Trophoblast cell (in vitro differentiated cells and primary cell): ENCODE measurements at regions not wholly inside any gene's neighbourhood (a gene's known extent, or its start where the extent isn't known, plus 50 kb on each side); places are given as distances from the start of the nearest gene placed in this dataset.
"Not testable (repeated sequence)": the region's sequence is repeated elsewhere in the genome, so short reads cannot be mapped to it uniquely, and the experiment has no call there.

Experiments used
- DNase-seq, 2 donors: peaks; one replicate each; pipeline ENCODE4 v3.0.0-alpha.2; 2016
- H2AFZ ChIP-seq: 2 replicates; pipeline ENCODE4 v1.6.1; 2013; ENCODE audit warnings: low read length, moderate library complexity, mild to moderate bottlenecking; ENCODE audit not compliant: insufficient read depth, poor library complexity
- H2AK5ac ChIP-seq: 2 replicates; pipeline ENCODE4 v1.6.1; 2013; ENCODE audit warnings: mild to moderate bottlenecking, low read length
- H2BK120ac ChIP-seq: 2 replicates; pipeline ENCODE4 v1.6.1; 2013; ENCODE audit warnings: low read length, mild to moderate bottlenecking, moderate library complexity; ENCODE audit not compliant: insufficient read depth, poor library complexity
- H2BK12ac ChIP-seq: 2 replicates; pipeline ENCODE4 v1.6.1; 2013; ENCODE audit warnings: mild to moderate bottlenecking, low read length, moderate library complexity
- H2BK5ac ChIP-seq: 2 replicates; pipeline ENCODE4 v1.6.1; 2013; ENCODE audit warnings: low read length, low read depth, moderate library complexity, mild to moderate bottlenecking; ENCODE audit not compliant: poor library complexity
- H3K14ac ChIP-seq: 2 replicates; pipeline ENCODE4 v1.6.1; 2013; ENCODE audit warnings: mild to moderate bottlenecking, low read length
- H3K18ac ChIP-seq: 2 replicates; pipeline ENCODE4 v1.6.1; 2013; ENCODE audit warnings: mild to moderate bottlenecking, low read length
- H3K23ac ChIP-seq: 2 replicates; pipeline ENCODE4 v1.6.1; 2013; ENCODE audit warnings: low read length
- H3K27ac ChIP-seq: 2 replicates; pipeline ENCODE4 v1.5.1; 2013; ENCODE audit warnings: low read depth, mild to moderate bottlenecking, inconsistent platforms, low read length, moderate library complexity
- H3K27me3 ChIP-seq: 2 replicates; pipeline ENCODE4 v1.6.1; 2013; ENCODE audit warnings: inconsistent platforms, mild to moderate bottlenecking, low read length, moderate library complexity; ENCODE audit not compliant: insufficient read depth
- H3K36me3 ChIP-seq, 2 experiments: 1 replicate in 1 of 2; 2 replicates in 1 of 2; pipeline ENCODE4 v1.6.1; 2013; ENCODE audit warnings: low read length in 2 of 2, mild to moderate bottlenecking in 2 of 2, moderate library complexity in 1 of 2; ENCODE audit not compliant: insufficient read depth in 2 of 2, control insufficient read depth in 1 of 2
- H3K4ac ChIP-seq: 2 replicates; pipeline ENCODE4 v1.6.1; 2013; ENCODE audit warnings: low read depth, mild to moderate bottlenecking, low read length, moderate library complexity
- H3K4me1 ChIP-seq, 2 experiments: 1 replicate in 1 of 2; 2 replicates in 1 of 2; pipeline ENCODE4 v1.6.1; 2013; ENCODE audit warnings: low read length in 2 of 2, mild to moderate bottlenecking in 2 of 2, moderate library complexity in 1 of 2; ENCODE audit not compliant: insufficient read depth in 2 of 2, control insufficient read depth in 1 of 2
- H3K4me2 ChIP-seq: 2 replicates; pipeline ENCODE4 v1.6.1; 2013; ENCODE audit warnings: inconsistent platforms, mild to moderate bottlenecking, low read length, moderate library complexity
- H3K4me3 ChIP-seq: 2 replicates; pipeline ENCODE4 v1.5.1; 2013; ENCODE audit warnings: mild to moderate bottlenecking, low read depth, low read length, inconsistent platforms
- H3K79me1 ChIP-seq: one replicate; pipeline ENCODE4 v1.6.1; 2013; ENCODE audit warnings: low read length
- H3K79me2 ChIP-seq: 2 replicates; pipeline ENCODE4 v1.6.1; 2013; ENCODE audit warnings: low read length, mild to moderate bottlenecking; ENCODE audit not compliant: control insufficient read depth, insufficient read depth, poor library complexity
- H3K9ac ChIP-seq: 2 replicates; pipeline ENCODE4 v1.6.1; 2013; ENCODE audit warnings: mild to moderate bottlenecking, low read length
- H3K9me3 ChIP-seq: 2 replicates; pipeline ENCODE4 v1.6.1; 2013; ENCODE audit warnings: low read depth, mild to moderate bottlenecking, control low read depth, inconsistent platforms, low read length; ENCODE audit not compliant: insufficient read depth
- H4K12ac ChIP-seq: 2 replicates; pipeline ENCODE4 v1.6.1; 2013; ENCODE audit warnings: low read depth, mild to moderate bottlenecking, low read length, moderate library complexity
- H4K8ac ChIP-seq: 2 replicates; pipeline ENCODE4 v1.6.1; 2013; ENCODE audit warnings: low read depth, mild to moderate bottlenecking, low read length, moderate library complexity
- H4K91ac ChIP-seq: one replicate; pipeline ENCODE4 v1.6.1; 2013; ENCODE audit warnings: low read depth, mild to moderate bottlenecking, low read length, moderate library complexity
- WGBS: extraction: QIAGEN DNeasy Blood & Tissue Kit; methylation state at CpG from one replicate; pipeline ENCODE4 v1.1.7; 2013; ENCODE audit warnings: missing lambda C conversion rate; ENCODE audit not compliant: insufficient read length, insufficient coverage; ENCODE audit errors: extremely low coverage; 5-methylcytosine and 5-hydroxymethylcytosine counted together

GRCh38 chr6:163861627-163862026 is 447.1 kb downstream of the QKI start:
- H3K4me1 ChIP-seq, result no peaks in the 10 kb centered on the region
- no peak overlapping the region for H4K12ac ChIP-seq
- no peak overlapping the region for H2BK12ac ChIP-seq
- H2AFZ ChIP-seq, result no peak overlapping the region
- H3K18ac ChIP-seq, result no peak overlapping the region
- no peak overlapping the region for H3K14ac ChIP-seq
- no peaks in the 10 kb centered on the region for H3K27me3 ChIP-seq
- H3K9me3 ChIP-seq, result no peaks in the 10 kb centered on the region
- H3K79me1 ChIP-seq, result no peaks in the 10 kb centered on the region
- H3K36me3 ChIP-seq, result no peaks in the 10 kb centered on the region
- H2BK5ac ChIP-seq, result no peak overlapping the region
- no peak overlapping the region for H3K9ac ChIP-seq
- no peak overlapping the region for H3K4me2 ChIP-seq
- WGBS, result no CpG with 5 or more reads among the region's 8 CpGs
- no peak for DNase-seq
- no peak overlapping the region for H4K8ac ChIP-seq
- H3K23ac ChIP-seq, result no peak overlapping the region
- no peak overlapping the region for H3K4ac ChIP-seq
- H3K4me3 ChIP-seq, result no peak overlapping the region
- H4K91ac ChIP-seq, result no peak overlapping the region
- no peaks in the 10 kb centered on the region for H3K79me2 ChIP-seq
- no peak overlapping the region for H2BK120ac ChIP-seq
- no peak overlapping the region for H3K27ac ChIP-seq
- H2AK5ac ChIP-seq, result no peak overlapping the region

- Histone ChIP-seq H3K14ac (no peak overlapping the region), H3K27me3 (no peaks in the 10 kb centered on the region), H2BK5ac (no peak overlapping the region), H3K36me3 (no peaks in the 10 kb centered on the region), H3K4me1 (no peaks in the 10 kb centered on the region), H3K79me1 (no peaks in the 10 kb centered on the region), H3K9ac (no peak overlapping the region), H4K91ac (no peak overlapping the region), H2AFZ (no peak overlapping the region), H3K79me2 (no peaks in the 10 kb centered on the region), H4K12ac (no peak overlapping the region), H2AK5ac (no peak overlapping the region), H4K8ac (no peak overlapping the region), H2BK12ac (no peak overlapping the region), H3K4ac (no peak overlapping the region), H2BK120ac (no peak overlapping the region), H3K4me3 (no peak overlapping the region), H3K4me2 (no peak overlapping the region), H3K9me3 (no peaks in the 10 kb centered on the region), H3K18ac (no peak overlapping the region), H3K27ac (no peak overlapping the region), H3K23ac (no peak overlapping the region)
- DNase-seq, result no peak
- no CpG with 5 or more reads among the region's 12 CpGs for WGBS
Measured at GRCh38 chr6:163860287-163861081, 446.0 kb downstream of the QKI start.

GRCh38 chr6:163858870-163859269 is 444.4 kb downstream of the QKI start:
- not testable (repeated sequence) for H2AK5ac ChIP-seq, H3K27me3 ChIP-seq, H2BK12ac ChIP-seq, H3K18ac ChIP-seq, H3K4me2 ChIP-seq, H4K91ac ChIP-seq, H3K27ac ChIP-seq, H3K9me3 ChIP-seq, H2BK120ac ChIP-seq, H3K4me3 ChIP-seq, H3K79me2 ChIP-seq, H4K8ac ChIP-seq, H3K23ac ChIP-seq, H3K79me1 ChIP-seq, H4K12ac ChIP-seq, H2AFZ ChIP-seq, H3K36me3 ChIP-seq, H3K4me1 ChIP-seq, H3K4ac ChIP-seq, H3K9ac ChIP-seq, H2BK5ac ChIP-seq, DNase-seq, H3K14ac ChIP-seq
- WGBS, result no CpG with 5 or more reads among the region's 5 CpGs

- WGBS, result no CpG with 5 or more reads among the region's 2 CpGs
- peak in 1 of 2 donors; percentile 10 for DNase-seq
- H3K79me1 ChIP-seq, result no peaks in the 10 kb centered on the region
- no peak overlapping the region for H3K9ac ChIP-seq
- no peak overlapping the region for H2BK12ac ChIP-seq
- no peak overlapping the region for H2AK5ac ChIP-seq
- no peak overlapping the region for H3K23ac ChIP-seq
- no peaks in the 10 kb centered on the region for H3K27me3 ChIP-seq
- no peak overlapping the region for H3K4me2 ChIP-seq
- no peak overlapping the region for H2BK120ac ChIP-seq
- no peak overlapping the region for H4K91ac ChIP-seq
- no peak overlapping the region for H3K18ac ChIP-seq
- H3K4me3 ChIP-seq, result no peak overlapping the region
- H2AFZ ChIP-seq, result no peak overlapping the region
- no peak overlapping the region for H3K4ac ChIP-seq
- H3K27ac ChIP-seq, result no peak overlapping the region
- no peak overlapping the region for H3K14ac ChIP-seq
- no peak overlapping the region for H4K12ac ChIP-seq
- H3K36me3 ChIP-seq, result no peaks in the 10 kb centered on the region
- no peak overlapping the region for H4K8ac ChIP-seq
- no peaks in the 10 kb centered on the region for H3K79me2 ChIP-seq
- no peaks in the 10 kb centered on the region for H3K9me3 ChIP-seq
- no peak overlapping the region for H2BK5ac ChIP-seq
- H3K4me1 ChIP-seq, result no peaks in the 10 kb centered on the region
Measured at GRCh38 chr6:163857421-163857820, 442.9 kb downstream of the QKI start.
